WTC11 (cell line): ENCODE measurements at regions not wholly inside any gene's neighbourhood (a gene's known extent, or its start where the extent isn't known, plus 50 kb on each side); places are given as distances from the start of the nearest gene placed in this dataset.

ENCODE experiments used
- ATF2 ChIP-seq: sonication (generic); formaldehyde crosslinking; IDR thresholded peaks from 2 replicates; pipeline ENCODE4 v1.8.1; 2022; ENCODE audit warnings: low read depth, missing genetic modification reagents, borderline replicate concordance
- ATF3 ChIP-seq: sonication (generic); formaldehyde crosslinking; conservative IDR thresholded peaks from 2 replicates; pipeline ENCODE4 v1.8.1; 2022; ENCODE audit warnings: mild to moderate bottlenecking, missing genetic modification reagents
- CBFB ChIP-seq: sonication (generic); formaldehyde crosslinking; IDR thresholded peaks from 2 replicates; pipeline ENCODE4 v1.8.1; 2022; ENCODE audit warnings: mild to moderate bottlenecking, low read depth, missing genetic modification reagents
- CREB1 ChIP-seq: sonication (generic); formaldehyde crosslinking; IDR thresholded peaks from 2 replicates; pipeline ENCODE4 v1.8.0; 2023; ENCODE audit warnings: mild to moderate bottlenecking, missing genetic modification reagents
- CTCF ChIP-seq: fragments of 200-600 bp; IDR thresholded peaks from 2 replicates; pipeline ENCODE4 v1.8.0; 2022; ENCODE audit warnings: antibody characterized with exemption
- FOXJ3 ChIP-seq: sonication (generic); formaldehyde crosslinking; IDR thresholded peaks from 2 replicates; pipeline ENCODE4 v1.9.0; 2021; ENCODE audit warnings: missing genetic modification reagents, mild to moderate bottlenecking, borderline replicate concordance
- FOXK1 ChIP-seq: sonication (generic); formaldehyde crosslinking; IDR thresholded peaks from 2 replicates; pipeline ENCODE4 v1.8.0; 2022; ENCODE audit warnings: mild to moderate bottlenecking, moderate library complexity, missing genetic modification reagents
- JUN ChIP-seq: sonication (generic); formaldehyde crosslinking; IDR thresholded peaks from 2 replicates; pipeline ENCODE4 v1.8.0; 2023; ENCODE audit warnings: mild to moderate bottlenecking, missing genetic modification reagents
- MAX ChIP-seq: sonication (generic); formaldehyde crosslinking; IDR thresholded peaks from 2 replicates; pipeline ENCODE4 v1.8.0; 2022; ENCODE audit warnings: mild to moderate bottlenecking, missing genetic modification reagents
- MLX ChIP-seq: sonication (generic); formaldehyde crosslinking; IDR thresholded peaks from 2 replicates; pipeline ENCODE4 v1.8.1; 2023; ENCODE audit warnings: mild to moderate bottlenecking, missing genetic modification reagents, moderate library complexity
- NFE2L1 ChIP-seq: sonication (generic); formaldehyde crosslinking; IDR thresholded peaks from 2 replicates; pipeline ENCODE4 v1.8.1; 2023; ENCODE audit warnings: missing genetic modification reagents
- PREB ChIP-seq: sonication (generic); formaldehyde crosslinking; IDR thresholded peaks from 2 replicates; pipeline ENCODE4 v1.8.1; 2022; ENCODE audit warnings: mild to moderate bottlenecking, missing genetic modification reagents, moderate library complexity, borderline replicate concordance
- ZNF138 ChIP-seq: sonication (generic); formaldehyde crosslinking; conservative IDR thresholded peaks from 2 replicates; pipeline ENCODE4 v1.8.1; 2022; ENCODE audit warnings: mild to moderate bottlenecking, moderate library complexity, missing genetic modification reagents

GRCh38 chr4:110278127-110278526 lies 79.7 kb upstream of the ELOVL6 start:
- TF ChIP-seq MLX (CRISPR knock-in tag): no peak
- TF ChIP-seq CTCF: no peak
- TF ChIP-seq NFE2L1 (CRISPR knock-in tag): no peak
- no peak for TF ChIP-seq ZNF138
- no peak for TF ChIP-seq CREB1 (CRISPR knock-in tag)
- no peak for TF ChIP-seq MAX (CRISPR knock-in tag)
- TF ChIP-seq ATF2 (CRISPR knock-in tag): no peak
- no peak for TF ChIP-seq FOXK1
- TF ChIP-seq ATF3: no peak
- no peak for TF ChIP-seq FOXJ3
- TF ChIP-seq CBFB (CRISPR knock-in tag): no peak
- no peak for TF ChIP-seq PREB (CRISPR knock-in tag)
- no peak for TF ChIP-seq JUN
